Fibroblast of lung (primary cell): ENCODE measurements at regions not wholly inside any gene's neighbourhood (a gene's known extent, or its start where the extent isn't known, plus 50 kb on each side); places are given as distances from the start of the nearest gene placed in this dataset.

ENCODE experiments used
- DNase-seq, 2 donors: peaks; one replicate each; pipeline versions ENCODE4 v3.0.0 to v3.0.0-alpha.2; 2010; ENCODE audit warnings: low read depth in 2 of 2
- H2AFZ ChIP-seq: 2 replicates; pipeline ENCODE4 v1.5.1; 2012; ENCODE audit warnings: low read length, control low read depth, inconsistent platforms
- H3K27ac ChIP-seq: 2 replicates; pipeline ENCODE4 v1.5.1; 2011; ENCODE audit warnings: low read length, control low read depth; ENCODE audit not compliant: insufficient read depth
- H3K27me3 ChIP-seq: 2 replicates; pipeline ENCODE4 v1.5.1; 2011; ENCODE audit warnings: mild to moderate bottlenecking, low read length; ENCODE audit not compliant: control insufficient read depth, insufficient read depth
- H3K36me3 ChIP-seq: 2 replicates; pipeline ENCODE4 v1.5.1; 2011; ENCODE audit warnings: low read length; ENCODE audit not compliant: control insufficient read depth, insufficient read depth
- H3K4me1 ChIP-seq: 2 replicates; pipeline ENCODE4 v1.5.1; 2011; ENCODE audit warnings: low read length; ENCODE audit not compliant: control insufficient read depth, insufficient read depth; ENCODE audit errors: extremely low read depth
- H3K4me2 ChIP-seq: 2 replicates; pipeline ENCODE4 v1.5.1; 2011; ENCODE audit warnings: low read length, control low read depth; ENCODE audit not compliant: insufficient read depth; ENCODE audit errors: extremely low read depth
- H3K4me3 ChIP-seq, 4 experiments: fragments of 200-600 bp in 1 of 4; sonication (generic) in 1 of 4; replicated peaks in 1 of 4; 2 replicates each; pipeline ENCODE4 v1.5.1; 2011 to 2016; ENCODE audit warnings: low read length in 4 of 4, low read depth in 3 of 4, mild to moderate bottlenecking in 3 of 4, control low read depth in 2 of 4, inconsistent platforms in 1 of 4, mixed read lengths in 1 of 4; ENCODE audit not compliant: insufficient read depth in 1 of 4; ENCODE audit errors: control extremely low read depth in 1 of 4
- H3K79me2 ChIP-seq: 2 replicates; pipeline ENCODE4 v1.5.1; 2012; ENCODE audit warnings: mild to moderate bottlenecking, low read length, inconsistent platforms; ENCODE audit not compliant: control insufficient read depth, insufficient read depth
- H3K9ac ChIP-seq: 2 replicates; pipeline ENCODE4 v1.5.1; 2011; ENCODE audit warnings: mild to moderate bottlenecking, low read length, control low read depth; ENCODE audit not compliant: insufficient read depth
- H3K9me3 ChIP-seq: 2 replicates; pipeline ENCODE4 v1.5.1; 2012; ENCODE audit warnings: low read depth, low read length; ENCODE audit not compliant: control insufficient read depth, insufficient read depth
- H4K20me1 ChIP-seq: 2 replicates; pipeline ENCODE4 v1.5.1; 2011; ENCODE audit warnings: low read length; ENCODE audit not compliant: control insufficient read depth, insufficient read depth; ENCODE audit errors: extremely low read depth
- CTCF ChIP-seq, 2 donors: IDR thresholded peaks in 1 of 2; conservative IDR thresholded peaks in 1 of 2; 1 replicate in 1 of 2; 2 replicates in 1 of 2; pipeline ENCODE4 v1.5.1; 2011 to 2012; ENCODE audit warnings: low read length in 2 of 2, control low read depth in 1 of 2, inconsistent platforms in 1 of 2, low read depth in 1 of 2, mild to moderate bottlenecking in 1 of 2
- EZH2 ChIP-seq: IDR thresholded peaks from 2 replicates; pipeline ENCODE4 v1.5.1; 2012; ENCODE audit warnings: low read length, control low read depth, mild to moderate bottlenecking; ENCODE audit errors: missing control alignments

- TF ChIP-seq CTCF (conservative IDR thresholded peaks at IDR 0.05 in 1 of 2, IDR thresholded peaks at IDR 0.05 in 1 of 2; ENCODE audit: low read depth in 1 of 2, low read length in 2 of 2) (no peak), EZH2 (no peak)
- Histone ChIP-seq H3K27ac (no peak overlapping the region), H3K4me1 (no peaks in the 10 kb centered on the region), H2AFZ (no peak overlapping the region), H3K9ac (no peak overlapping the region), H3K36me3 (no peaks in the 10 kb centered on the region), H4K20me1 (no peaks in the 10 kb centered on the region), H3K4me2 (no peak overlapping the region), H3K9me3 (no peaks in the 10 kb centered on the region), H3K79me2 (no peaks in the 10 kb centered on the region), H3K4me3 (no peak overlapping the region), H3K27me3 (no peaks in the 10 kb centered on the region)
- peak in 1 of 2 donors; percentile 25 for DNase-seq
Observed at GRCh38 chr18:10099539-10100140, 185.8 kb downstream of the VAPA start.

- no peak overlapping the region for H3K4me2 ChIP-seq
- no peaks in the 10 kb centered on the region for H3K27me3 ChIP-seq
- H3K36me3 ChIP-seq: no peaks in the 10 kb centered on the region
- H3K4me3 ChIP-seq: no peak overlapping the region
- H3K4me1 ChIP-seq: no peaks in the 10 kb centered on the region
- no peak overlapping the region for H3K9ac ChIP-seq
- TF ChIP-seq CTCF (conservative IDR thresholded peaks at IDR 0.05 in 1 of 2, IDR thresholded peaks at IDR 0.05 in 1 of 2; ENCODE audit: low read depth in 1 of 2, low read length in 2 of 2) (no peak), EZH2 (no peak)
- no peaks in the 10 kb centered on the region for H3K79me2 ChIP-seq
- no peak for DNase-seq
- no peak overlapping the region for H3K27ac ChIP-seq
- H2AFZ ChIP-seq: no peak overlapping the region
- no peaks in the 10 kb centered on the region for H3K9me3 ChIP-seq
- H4K20me1 ChIP-seq: no peaks in the 10 kb centered on the region
Observed at GRCh38 chr18:10100196-10100595, 186.4 kb downstream of the VAPA start.

GRCh38 chr18:10100941-10101701 lies 187.3 kb downstream of the VAPA start:
- Histone ChIP-seq H3K4me3 (no peak overlapping the region), H3K4me1 (no peaks in the 10 kb centered on the region), H4K20me1 (no peaks in the 10 kb centered on the region), H3K9ac (no peak overlapping the region), H3K27me3 (no peaks in the 10 kb centered on the region), H3K9me3 (no peaks in the 10 kb centered on the region), H2AFZ (no peak overlapping the region), H3K27ac (no peak overlapping the region), H3K36me3 (no peaks in the 10 kb centered on the region), H3K79me2 (no peaks in the 10 kb centered on the region), H3K4me2 (no peak overlapping the region)
- TF ChIP-seq CTCF (conservative IDR thresholded peaks at IDR 0.05 in 1 of 2, IDR thresholded peaks at IDR 0.05 in 1 of 2; ENCODE audit: low read depth in 1 of 2, low read length in 2 of 2) (no peak), EZH2 (no peak)
- peak; percentile 11 to 66 for DNase-seq
